WTC11 (cell line): ENCODE measurements at regions not wholly inside any gene's neighbourhood (a gene's known extent, or its start where the extent isn't known, plus 50 kb on each side); places are given as distances from the start of the nearest gene placed in this dataset.

ENCODE experiments used
- ATF1 ChIP-seq: sonication (generic); formaldehyde crosslinking; IDR thresholded peaks from 2 replicates; pipeline ENCODE4 v1.8.1; 2023; ENCODE audit warnings: mild to moderate bottlenecking, moderate library complexity, missing genetic modification reagents
- ATF3 ChIP-seq: sonication (generic); formaldehyde crosslinking; conservative IDR thresholded peaks from 2 replicates; pipeline ENCODE4 v1.8.1; 2022; ENCODE audit warnings: mild to moderate bottlenecking, missing genetic modification reagents
- CTCF ChIP-seq: fragments of 200-600 bp; IDR thresholded peaks from 2 replicates; pipeline ENCODE4 v1.8.0; 2022; ENCODE audit warnings: antibody characterized with exemption
- ETV6 ChIP-seq: sonication (generic); formaldehyde crosslinking; IDR thresholded peaks from 2 replicates; pipeline ENCODE4 v1.8.1; 2022; ENCODE audit warnings: mild to moderate bottlenecking, missing genetic modification reagents
- IRF2 ChIP-seq: sonication (generic); formaldehyde crosslinking; IDR thresholded peaks from 2 replicates; pipeline ENCODE4 v1.8.0; 2022; ENCODE audit warnings: low read depth, missing genetic modification reagents, borderline replicate concordance
- JUN ChIP-seq: sonication (generic); formaldehyde crosslinking; IDR thresholded peaks from 2 replicates; pipeline ENCODE4 v1.8.0; 2023; ENCODE audit warnings: mild to moderate bottlenecking, missing genetic modification reagents
- KAT7 ChIP-seq: sonication (generic); formaldehyde crosslinking; IDR thresholded peaks from 2 replicates; pipeline ENCODE4 v1.8.1; 2023; ENCODE audit warnings: missing genetic modification reagents, mild to moderate bottlenecking, borderline replicate concordance
- SMAD4 ChIP-seq: sonication (generic); formaldehyde crosslinking; IDR thresholded peaks from 2 replicates; pipeline ENCODE4 v1.8.0; 2022; ENCODE audit warnings: mild to moderate bottlenecking, missing genetic modification reagents
- SP1 ChIP-seq: sonication (generic); formaldehyde crosslinking; conservative IDR thresholded peaks from 2 replicates; pipeline ENCODE4 v1.8.1; 2022; ENCODE audit warnings: missing genetic modification reagents
- TEAD4 ChIP-seq: sonication (generic); formaldehyde crosslinking; IDR thresholded peaks from 2 replicates; pipeline ENCODE4 v1.8.0; 2022; ENCODE audit warnings: mild to moderate bottlenecking, missing genetic modification reagents
- USF1 ChIP-seq: sonication (generic); formaldehyde crosslinking; IDR thresholded peaks from 2 replicates; pipeline ENCODE4 v1.8.0; 2022; ENCODE audit warnings: mild to moderate bottlenecking, missing genetic modification reagents
- ZNF232 ChIP-seq: sonication (generic); formaldehyde crosslinking; IDR thresholded peaks from 2 replicates; pipeline ENCODE4 v1.8.0; 2022; ENCODE audit warnings: mild to moderate bottlenecking, missing genetic modification reagents
- TF ChIP-seq, protein P1 (sequence below): sonication (generic); formaldehyde crosslinking; IDR thresholded peaks from 2 replicates; pipeline ENCODE4 v1.8.0; 2023; ENCODE audit warnings: mild to moderate bottlenecking, missing genetic modification reagents

- TF ChIP-seq CTCF (no peak), ZNF232 (no peak), SP1 (no peak), ATF3 (CRISPR knock-in tag) (no peak), TEAD4 (CRISPR knock-in tag) (no peak), SMAD4 (CRISPR knock-in tag) (no peak), KAT7 (CRISPR knock-in tag) (no peak), ETV6 (CRISPR knock-in tag) (no peak), JUN (CRISPR knock-in tag) (no peak), IRF2 (CRISPR knock-in tag) (no peak), USF1 (CRISPR knock-in tag) (no peak), ATF1 (CRISPR knock-in tag) (no peak)
- TF ChIP-seq, protein P1, sequence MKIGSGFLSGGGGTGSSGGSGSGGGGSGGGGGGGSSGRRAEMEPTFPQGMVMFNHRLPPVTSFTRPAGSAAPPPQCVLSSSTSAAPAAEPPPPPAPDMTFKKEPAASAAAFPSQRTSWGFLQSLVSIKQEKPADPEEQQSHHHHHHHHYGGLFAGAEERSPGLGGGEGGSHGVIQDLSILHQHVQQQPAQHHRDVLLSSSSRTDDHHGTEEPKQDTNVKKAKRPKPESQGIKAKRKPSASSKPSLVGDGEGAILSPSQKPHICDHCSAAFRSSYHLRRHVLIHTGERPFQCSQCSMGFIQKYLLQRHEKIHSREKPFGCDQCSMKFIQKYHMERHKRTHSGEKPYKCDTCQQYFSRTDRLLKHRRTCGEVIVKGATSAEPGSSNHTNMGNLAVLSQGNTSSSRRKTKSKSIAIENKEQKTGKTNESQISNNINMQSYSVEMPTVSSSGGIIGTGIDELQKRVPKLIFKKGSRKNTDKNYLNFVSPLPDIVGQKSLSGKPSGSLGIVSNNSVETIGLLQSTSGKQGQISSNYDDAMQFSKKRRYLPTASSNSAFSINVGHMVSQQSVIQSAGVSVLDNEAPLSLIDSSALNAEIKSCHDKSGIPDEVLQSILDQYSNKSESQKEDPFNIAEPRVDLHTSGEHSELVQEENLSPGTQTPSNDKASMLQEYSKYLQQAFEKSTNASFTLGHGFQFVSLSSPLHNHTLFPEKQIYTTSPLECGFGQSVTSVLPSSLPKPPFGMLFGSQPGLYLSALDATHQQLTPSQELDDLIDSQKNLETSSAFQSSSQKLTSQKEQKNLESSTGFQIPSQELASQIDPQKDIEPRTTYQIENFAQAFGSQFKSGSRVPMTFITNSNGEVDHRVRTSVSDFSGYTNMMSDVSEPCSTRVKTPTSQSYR (CRISPR knock-in tag), result no peak
Measured at GRCh38 chr5:101418713-101419118, 515.6 kb upstream of the ST8SIA4 start.
